ENCODE measurements at regions not wholly inside any gene's neighbourhood (a gene's known extent, or its start where the extent isn't known, plus 50 kb on each side); places are given as distances from the start of the nearest gene placed in this dataset.

- H3K27ac ChIP-seq (ENCODE audit: low read depth, low read length), result no peak overlapping the region
- no peaks in the 10 kb centered on the region for H3K9me3 ChIP-seq (ENCODE audit: control insufficient read depth in 1 of 2, low read length in 2 of 2)
- H3K4me3 ChIP-seq (ENCODE audit: low read depth in 1 of 2, low read length in 2 of 2), result no peak overlapping the region
Observed at GRCh38 chr15:62788224-62788623, 254.3 kb upstream of the TPM1 start.

DNA sequence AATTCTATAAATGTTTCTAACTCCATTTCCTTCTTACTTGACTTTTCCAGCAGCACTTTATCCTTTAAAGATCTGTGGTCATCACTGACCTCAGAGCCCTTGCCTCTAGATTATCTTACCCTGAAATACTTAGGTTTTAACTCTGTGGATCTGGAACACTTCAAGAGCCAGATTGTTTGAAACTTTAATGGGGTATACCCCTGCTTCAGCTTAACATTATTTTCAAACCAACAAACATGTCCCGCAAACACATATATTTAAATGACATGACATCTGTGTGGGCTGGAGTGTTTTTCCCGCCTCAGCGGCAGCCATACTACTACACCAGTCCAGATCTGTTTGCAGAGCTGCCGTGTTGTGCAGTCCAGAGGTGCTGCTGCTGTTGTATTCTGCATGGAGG is 252.0 kb upstream of the TPM1 start:
- H3K9me3 ChIP-seq (ENCODE audit: control insufficient read depth in 1 of 2, low read length in 2 of 2), result no peaks in the 10 kb centered on the region

More at GRCh38 chr15:62788224-62788623, 254.3 kb upstream of the TPM1 start:
- no peaks in the 10 kb centered on the region for H3K27me3 ChIP-seq (ENCODE audit: control insufficient read depth in 1 of 2, insufficient read depth in 2 of 2, low read length in 2 of 2)
- H3K4me1 ChIP-seq (ENCODE audit: control insufficient read depth in 1 of 2, insufficient read depth in 2 of 2, low read length in 2 of 2), result no peaks in the 10 kb centered on the region
- peaks cover 13 to 26% of the 10 kb centered on the region in 2 donors for H3K36me3 ChIP-seq (ENCODE audit: control insufficient read depth in 1 of 2, insufficient read depth in 2 of 2, low read length in 2 of 2)
- H3K9ac ChIP-seq (ENCODE audit: low read depth in 1 of 2, low read length in 2 of 2), result no peak overlapping the region

GRCh38 chr15:62791694-62792093 is 250.9 kb upstream of the TPM1 start:
- Histone ChIP-seq H3K4me3 (ENCODE audit: low read depth in 1 of 2, low read length in 2 of 2) (no peak overlapping the region), H3K36me3 (ENCODE audit: control insufficient read depth in 1 of 2, insufficient read depth in 2 of 2, low read length in 2 of 2) (peaks cover 22 to 28% of the 10 kb centered on the region in 2 donors), H3K9me3 (ENCODE audit: control insufficient read depth in 1 of 2, low read length in 2 of 2) (no peaks in the 10 kb centered on the region), H3K9ac (ENCODE audit: low read depth in 1 of 2, low read length in 2 of 2) (no peak overlapping the region), H3K4me1 (ENCODE audit: control insufficient read depth in 1 of 2, insufficient read depth in 2 of 2, low read length in 2 of 2) (no peaks in the 10 kb centered on the region), H3K27me3 (ENCODE audit: control insufficient read depth in 1 of 2, insufficient read depth in 2 of 2, low read length in 2 of 2) (no peaks in the 10 kb centered on the region), H3K27ac (ENCODE audit: low read depth, low read length) (no peak overlapping the region)

More for the DNA sequence above, 252.0 kb upstream of the TPM1 start:
- no peaks in the 10 kb centered on the region for H3K4me1 ChIP-seq (ENCODE audit: control insufficient read depth in 1 of 2, insufficient read depth in 2 of 2, low read length in 2 of 2)
- no peaks in the 10 kb centered on the region for H3K27me3 ChIP-seq (ENCODE audit: control insufficient read depth in 1 of 2, insufficient read depth in 2 of 2, low read length in 2 of 2)
- H3K9ac ChIP-seq (ENCODE audit: low read depth in 1 of 2, low read length in 2 of 2), result no peak overlapping the region
- H3K36me3 ChIP-seq (ENCODE audit: control insufficient read depth in 1 of 2, insufficient read depth in 2 of 2, low read length in 2 of 2), result peaks cover 14 to 17% of the 10 kb centered on the region in 2 donors
- H3K4me3 ChIP-seq (ENCODE audit: low read depth in 1 of 2, low read length in 2 of 2), result no peak overlapping the region
- H3K27ac ChIP-seq (ENCODE audit: low read depth, low read length), result no peak overlapping the region

- Histone ChIP-seq H3K9me3 (ENCODE audit: control insufficient read depth in 1 of 2, low read length in 2 of 2) (no peaks in the 10 kb centered on the region), H3K4me1 (ENCODE audit: control insufficient read depth in 1 of 2, insufficient read depth in 2 of 2, low read length in 2 of 2) (no peaks in the 10 kb centered on the region), H3K27me3 (ENCODE audit: control insufficient read depth in 1 of 2, insufficient read depth in 2 of 2, low read length in 2 of 2) (no peaks in the 10 kb centered on the region), H3K4me3 (ENCODE audit: low read depth in 1 of 2, low read length in 2 of 2) (no peak overlapping the region), H3K36me3 (ENCODE audit: control insufficient read depth in 1 of 2, insufficient read depth in 2 of 2, low read length in 2 of 2) (peaks cover 24 to 42% of the 10 kb centered on the region in 2 donors), H3K9ac (ENCODE audit: low read depth in 1 of 2, low read length in 2 of 2) (no peak overlapping the region), H3K27ac (ENCODE audit: low read depth, low read length) (no peak overlapping the region)
Observed at GRCh38 chr15:62792986-62793751, 249.4 kb upstream of the TPM1 start.

- Histone ChIP-seq H3K9ac (ENCODE audit: low read depth in 1 of 2, low read length in 2 of 2) (no peak overlapping the region), H3K9me3 (ENCODE audit: control insufficient read depth in 1 of 2, low read length in 2 of 2) (no peaks in the 10 kb centered on the region), H3K27ac (ENCODE audit: low read depth, low read length) (no peak overlapping the region), H3K36me3 (ENCODE audit: control insufficient read depth in 1 of 2, insufficient read depth in 2 of 2, low read length in 2 of 2) (peaks cover 20 to 43% of the 10 kb centered on the region in 2 donors), H3K4me3 (ENCODE audit: low read depth in 1 of 2, low read length in 2 of 2) (no peak overlapping the region), H3K27me3 (ENCODE audit: control insufficient read depth in 1 of 2, insufficient read depth in 2 of 2, low read length in 2 of 2) (no peaks in the 10 kb centered on the region), H3K4me1 (ENCODE audit: control insufficient read depth in 1 of 2, insufficient read depth in 2 of 2, low read length in 2 of 2) (no peaks in the 10 kb centered on the region)
Observed at GRCh38 chr15:62793752-62794144, 248.8 kb upstream of the TPM1 start.

GRCh38 chr15:62795171-62795570 is 247.4 kb upstream of the TPM1 start:
- no peaks in the 10 kb centered on the region for H3K9me3 ChIP-seq (ENCODE audit: control insufficient read depth in 1 of 2, low read length in 2 of 2)
- H3K4me1 ChIP-seq (ENCODE audit: control insufficient read depth in 1 of 2, insufficient read depth in 2 of 2, low read length in 2 of 2), result no peaks in the 10 kb centered on the region
- no peak overlapping the region for H3K9ac ChIP-seq (ENCODE audit: low read depth in 1 of 2, low read length in 2 of 2)
- H3K27ac ChIP-seq (ENCODE audit: low read depth, low read length), result no peak overlapping the region
- peaks cover 22 to 47% of the 10 kb centered on the region in 2 donors for H3K36me3 ChIP-seq (ENCODE audit: control insufficient read depth in 1 of 2, insufficient read depth in 2 of 2, low read length in 2 of 2)
- no peaks in the 10 kb centered on the region for H3K27me3 ChIP-seq (ENCODE audit: control insufficient read depth in 1 of 2, insufficient read depth in 2 of 2, low read length in 2 of 2)
- no peak overlapping the region for H3K4me3 ChIP-seq (ENCODE audit: low read depth in 1 of 2, low read length in 2 of 2)

DNA sequence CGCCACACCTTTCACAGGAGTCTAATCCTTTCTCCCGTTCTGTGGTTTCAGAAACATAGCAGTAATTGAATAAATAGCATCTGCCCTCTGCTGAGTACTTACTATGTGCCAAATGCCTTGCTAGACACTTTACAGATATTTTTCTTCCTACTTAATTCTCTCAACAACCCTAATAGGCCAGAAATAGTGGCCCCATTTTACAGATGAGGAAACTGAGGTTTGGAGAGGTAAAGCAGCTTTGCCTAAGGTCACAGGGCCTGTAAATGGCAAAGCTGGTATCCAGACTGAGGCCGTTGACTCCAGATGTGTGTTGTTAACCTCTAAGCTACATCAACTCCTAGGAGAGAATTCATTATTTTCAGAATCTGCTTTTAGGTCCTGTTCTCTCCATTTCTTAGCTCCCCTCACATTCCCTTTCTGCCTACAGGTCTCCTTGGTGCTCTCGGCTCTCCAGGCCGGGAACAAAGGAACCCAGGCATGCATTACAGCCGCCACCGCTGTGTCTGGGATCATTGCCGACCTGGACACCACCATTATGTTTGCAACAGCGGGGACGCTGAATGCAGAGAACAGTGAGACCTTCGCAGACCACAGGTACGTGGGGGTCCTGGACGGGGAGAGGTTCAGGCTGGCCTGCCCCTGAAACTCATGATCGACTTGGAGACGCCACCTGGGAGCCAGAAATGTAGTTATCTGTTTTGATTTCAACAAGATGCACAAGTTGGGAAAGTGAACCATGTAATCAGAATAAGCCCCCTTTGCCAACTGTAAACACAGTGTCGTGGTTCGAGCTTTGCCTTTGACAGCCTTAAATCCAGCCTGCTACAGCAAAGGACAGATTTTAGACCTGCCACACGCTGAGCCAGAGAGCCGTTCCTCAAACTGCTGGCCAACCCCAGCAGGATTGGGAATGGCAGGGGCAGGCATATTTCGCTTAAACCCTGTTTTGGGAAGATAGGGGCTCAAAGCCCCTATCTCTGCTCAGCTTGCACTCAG is 246.5 kb upstream of the TPM1 start:
- H3K36me3 ChIP-seq (ENCODE audit: control insufficient read depth in 1 of 2, insufficient read depth in 2 of 2, low read length in 2 of 2), result peaks cover 22 to 55% of the 10 kb centered on the region in 2 donors

GRCh38 chr15:62797171-62797570 is 245.4 kb upstream of the TPM1 start:
- H3K4me3 ChIP-seq (ENCODE audit: low read depth in 1 of 2, low read length in 2 of 2), result no peak overlapping the region
- no peaks in the 10 kb centered on the region for H3K27me3 ChIP-seq (ENCODE audit: control insufficient read depth in 1 of 2, insufficient read depth in 2 of 2, low read length in 2 of 2)
- no peak overlapping the region for H3K27ac ChIP-seq (ENCODE audit: low read depth, low read length)
- peaks cover 22 to 57% of the 10 kb centered on the region in 2 donors for H3K36me3 ChIP-seq (ENCODE audit: control insufficient read depth in 1 of 2, insufficient read depth in 2 of 2, low read length in 2 of 2)
- no peaks in the 10 kb centered on the region for H3K9me3 ChIP-seq (ENCODE audit: control insufficient read depth in 1 of 2, low read length in 2 of 2)
- no peaks in the 10 kb centered on the region for H3K4me1 ChIP-seq (ENCODE audit: control insufficient read depth in 1 of 2, insufficient read depth in 2 of 2, low read length in 2 of 2)
- no peak overlapping the region for H3K9ac ChIP-seq (ENCODE audit: low read depth in 1 of 2, low read length in 2 of 2)

More for the DNA sequence above, 246.5 kb upstream of the TPM1 start:
- Histone ChIP-seq H3K4me1 (ENCODE audit: control insufficient read depth in 1 of 2, insufficient read depth in 2 of 2, low read length in 2 of 2) (no peaks in the 10 kb centered on the region), H3K27ac (ENCODE audit: low read depth, low read length) (no peak overlapping the region), H3K9me3 (ENCODE audit: control insufficient read depth in 1 of 2, low read length in 2 of 2) (no peaks in the 10 kb centered on the region), H3K27me3 (ENCODE audit: control insufficient read depth in 1 of 2, insufficient read depth in 2 of 2, low read length in 2 of 2) (no peaks in the 10 kb centered on the region), H3K4me3 (ENCODE audit: low read depth in 1 of 2, low read length in 2 of 2) (no peak overlapping the region), H3K9ac (ENCODE audit: low read depth in 1 of 2, low read length in 2 of 2) (no peak overlapping the region)

GRCh38 chr15:62798536-62798935 is 244.0 kb upstream of the TPM1 start:
- no peaks in the 10 kb centered on the region for H3K27me3 ChIP-seq (ENCODE audit: control insufficient read depth in 1 of 2, insufficient read depth in 2 of 2, low read length in 2 of 2)
- H3K9me3 ChIP-seq (ENCODE audit: control insufficient read depth in 1 of 2, low read length in 2 of 2), result no peaks in the 10 kb centered on the region
- H3K36me3 ChIP-seq (ENCODE audit: control insufficient read depth in 1 of 2, insufficient read depth in 2 of 2, low read length in 2 of 2), result peaks cover 22 to 57% of the 10 kb centered on the region in 2 donors
- no peak overlapping the region for H3K4me3 ChIP-seq (ENCODE audit: low read depth in 1 of 2, low read length in 2 of 2)
- no peak overlapping the region for H3K27ac ChIP-seq (ENCODE audit: low read depth, low read length)
- no peaks in the 10 kb centered on the region for H3K4me1 ChIP-seq (ENCODE audit: control insufficient read depth in 1 of 2, insufficient read depth in 2 of 2, low read length in 2 of 2)
- H3K9ac ChIP-seq (ENCODE audit: low read depth in 1 of 2, low read length in 2 of 2), result no peak overlapping the region

DNA sequence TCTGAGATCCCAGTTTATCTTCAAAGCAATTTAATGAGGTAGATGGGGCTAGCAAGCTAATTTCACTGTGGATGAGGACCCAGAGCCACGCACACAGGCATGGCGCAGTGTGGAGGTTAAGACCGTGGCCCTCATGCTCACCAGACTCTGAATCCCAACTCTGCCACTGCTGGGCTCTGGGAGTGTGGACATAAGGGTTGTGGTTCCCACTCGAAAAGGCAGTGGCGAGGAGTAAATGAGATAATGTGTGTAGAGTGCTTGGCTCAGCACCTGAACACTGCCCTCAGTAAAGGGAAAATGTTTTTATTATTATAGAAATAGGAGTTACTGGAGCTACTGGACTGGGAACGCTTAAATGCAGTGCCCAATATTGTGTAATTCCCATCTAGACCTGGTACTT is 243.5 kb upstream of the TPM1 start:
- Histone ChIP-seq H3K4me3 (ENCODE audit: low read depth in 1 of 2, low read length in 2 of 2) (no peak overlapping the region), H3K9me3 (ENCODE audit: control insufficient read depth in 1 of 2, low read length in 2 of 2) (no peaks in the 10 kb centered on the region), H3K27ac (ENCODE audit: low read depth, low read length) (no peak overlapping the region), H3K27me3 (ENCODE audit: control insufficient read depth in 1 of 2, insufficient read depth in 2 of 2, low read length in 2 of 2) (no peaks in the 10 kb centered on the region), H3K9ac (ENCODE audit: low read depth in 1 of 2, low read length in 2 of 2) (no peak overlapping the region), H3K4me1 (ENCODE audit: control insufficient read depth in 1 of 2, insufficient read depth in 2 of 2, low read length in 2 of 2) (no peaks in the 10 kb centered on the region), H3K36me3 (ENCODE audit: control insufficient read depth in 1 of 2, insufficient read depth in 2 of 2, low read length in 2 of 2) (peaks cover 22 to 57% of the 10 kb centered on the region in 2 donors)
